CD4-positive, alpha-beta T cell treated with Interleukin-12 subunit alpha and Interleukin-12 subunit beta, for 1 hour (primary cell): ENCODE measurements at regions not wholly inside any gene's neighbourhood (a gene's known extent, or its start where the extent isn't known, plus 50 kb on each side); places are given as distances from the start of the nearest gene placed in this dataset.

ENCODE experiments used
- DNase-seq: peaks from one replicate; pipeline ENCODE4 v3.0.0-alpha.2; 2020

- no peak for DNase-seq
These were observed 128.7 kb upstream of the HABP2 start for GRCh38 chr10:113423981-113424721.

GRCh38 chr10:113425008-113425407, 127.8 kb upstream of the HABP2 start:
- no peak for DNase-seq

GRCh38 chr10:113425541-113425951, 127.3 kb upstream of the HABP2 start:
- no peak for DNase-seq

GRCh38 chr10:113426181-113426877, 126.5 kb upstream of the HABP2 start:
- DNase-seq = no peak

- DNase-seq = no peak
These were observed 125.6 kb upstream of the HABP2 start for GRCh38 chr10:113427236-113427735.

GRCh38 chr10:113427811-113428558, 124.9 kb upstream of the HABP2 start:
- no peak for DNase-seq

- no peak for DNase-seq
These were observed 122.0 kb upstream of the HABP2 start for GRCh38 chr10:113430634-113431397.

GRCh38 chr10:113431398-113432160, 121.3 kb upstream of the HABP2 start:
- DNase-seq = no peak

- DNase-seq = no peak
These were observed 119.1 kb upstream of the HABP2 start for GRCh38 chr10:113433711-113434110.

- no peak for DNase-seq
These were observed 118.5 kb upstream of the HABP2 start for GRCh38 chr10:113434315-113434714.

GRCh38 chr10:113434950-113435349, 117.9 kb upstream of the HABP2 start:
- DNase-seq = no peak

GRCh38 chr10:113435881-113436280, 117.0 kb upstream of the HABP2 start:
- DNase-seq = no peak

GRCh38 chr10:113436851-113437250, 116.0 kb upstream of the HABP2 start:
- no peak for DNase-seq

- no peak for DNase-seq
These were observed 114.2 kb upstream of the HABP2 start for GRCh38 chr10:113438652-113439051.

GRCh38 chr10:113441220-113441619, 111.6 kb upstream of the HABP2 start:
- DNase-seq = no peak

- DNase-seq = no peak
These were observed 111.1 kb upstream of the HABP2 start for GRCh38 chr10:113441686-113442270.

- no peak for DNase-seq
These were observed 110.5 kb upstream of the HABP2 start for GRCh38 chr10:113442336-113442735.

GRCh38 chr10:113443141-113443925, 109.5 kb upstream of the HABP2 start:
- no peak for DNase-seq

- no peak for DNase-seq
These were observed 108.0 kb upstream of the HABP2 start for GRCh38 chr10:113444766-113445365.

- no peak for DNase-seq
These were observed 107.1 kb upstream of the HABP2 start for GRCh38 chr10:113445736-113446135.
